Activated CD4-positive, alpha-beta T cell treated with anti-CD3 and anti-CD28 coated beads, Interleukin-2, amount 50 U/mL, for 4 hours (primary cell): ENCODE measurements at regions not wholly inside any gene's neighbourhood (a gene's known extent, or its start where the extent isn't known, plus 50 kb on each side); places are given as distances from the start of the nearest gene placed in this dataset.
"Not testable (repeated sequence)": the region's sequence is repeated elsewhere in the genome, so short reads cannot be mapped to it uniquely, and the experiment has no call there.

Source experiments
- DNase-seq, 2 experiments: peaks; one replicate each; pipeline ENCODE4 v3.0.0-alpha.2; 2020

GRCh38 chr2:128416806-128417205, 98.1 kb upstream of the HS6ST1 start:
- DNase-seq, result no peak

GRCh38 chr2:128417264-128417663, 98.6 kb upstream of the HS6ST1 start:
- not testable (repeated sequence) for DNase-seq

DNA sequence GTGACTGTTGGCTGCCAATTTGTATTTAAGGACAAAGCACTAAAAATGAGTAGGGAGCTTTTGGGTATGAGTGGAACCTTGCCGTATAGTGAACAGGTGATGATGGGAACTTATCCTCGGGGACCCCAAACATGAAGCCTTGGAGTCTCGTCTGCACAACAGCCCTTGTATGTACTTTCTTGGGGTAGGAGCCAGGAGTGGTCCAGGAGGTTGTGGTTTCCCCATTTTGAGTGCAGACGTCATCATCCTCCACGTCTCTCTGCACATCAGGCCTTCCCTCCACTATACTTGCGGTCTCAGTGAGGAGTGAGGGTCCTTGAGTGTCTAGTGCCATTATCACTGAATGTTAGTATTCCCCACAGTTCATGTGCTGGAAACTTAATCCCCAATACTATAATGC, 101.5 kb upstream of the HS6ST1 start:
- no peak for DNase-seq

DNA sequence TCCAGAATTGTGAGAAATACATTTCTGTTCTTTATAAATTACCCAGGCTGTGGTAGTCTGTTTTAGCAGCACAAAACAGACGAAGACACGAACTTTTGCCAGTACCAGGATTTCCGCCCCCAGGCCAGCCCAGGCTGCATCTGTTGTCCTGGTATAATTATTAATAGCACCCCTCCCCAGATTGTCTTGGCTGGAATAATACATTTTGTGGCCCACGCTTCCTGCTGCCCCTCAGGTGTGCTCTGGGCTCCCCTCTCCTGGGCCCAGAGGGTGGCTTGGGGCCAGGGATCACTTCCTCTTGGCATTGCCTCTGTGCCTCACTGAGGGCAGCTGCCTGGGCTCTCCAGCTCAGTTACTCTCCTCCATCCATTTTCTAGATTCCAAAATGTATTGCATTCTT, 102.1 kb upstream of the HS6ST1 start:
- DNase-seq, result no peak

GRCh38 chr2:128421286-128421685, 102.6 kb upstream of the HS6ST1 start:
- DNase-seq, result no peak

GRCh38 chr2:128421861-128422311, 103.2 kb upstream of the HS6ST1 start:
- DNase-seq, result no peak

GRCh38 chr2:128422571-128422970, 103.9 kb upstream of the HS6ST1 start:
- no peak for DNase-seq

- no peak for DNase-seq
Observed at GRCh38 chr2:128423788-128424165, 105.1 kb upstream of the HS6ST1 start.

DNA sequence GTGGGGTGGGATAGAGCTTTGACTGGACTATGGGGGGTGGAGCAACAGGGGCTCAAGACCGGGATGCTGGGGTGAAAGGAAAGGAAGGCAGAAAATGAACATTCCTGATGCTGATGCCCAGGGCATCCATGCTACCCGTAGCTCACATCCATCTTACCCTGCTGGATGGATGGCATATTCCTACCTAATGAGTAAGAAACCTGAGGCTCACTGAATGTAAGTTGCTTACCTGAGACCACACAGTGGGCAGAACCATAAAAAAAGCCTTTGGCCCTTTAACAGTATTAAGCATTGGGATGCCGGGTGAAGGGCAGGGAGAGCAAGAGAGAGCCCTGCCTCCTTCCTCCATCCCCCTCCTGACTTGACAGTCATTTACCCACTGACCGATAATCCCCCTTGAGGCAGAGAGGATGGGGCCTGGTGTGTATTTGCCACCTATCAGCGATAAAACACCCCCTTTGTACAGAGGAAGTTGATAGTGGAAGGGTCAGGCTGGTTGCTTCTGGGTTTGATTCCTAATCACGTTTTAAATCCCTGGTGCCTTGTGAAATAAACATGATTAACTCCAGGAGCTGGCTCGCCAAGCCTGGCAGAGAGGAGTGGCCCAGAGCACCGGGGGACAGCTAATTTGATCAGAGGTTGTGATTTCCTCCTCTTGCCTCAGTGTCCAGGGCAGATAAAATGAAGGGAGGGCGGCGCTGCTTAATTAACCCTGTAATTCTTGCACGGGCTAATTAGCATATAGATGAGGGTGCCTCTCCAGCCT, 105.9 kb upstream of the HS6ST1 start:
- no peak for DNase-seq

DNA sequence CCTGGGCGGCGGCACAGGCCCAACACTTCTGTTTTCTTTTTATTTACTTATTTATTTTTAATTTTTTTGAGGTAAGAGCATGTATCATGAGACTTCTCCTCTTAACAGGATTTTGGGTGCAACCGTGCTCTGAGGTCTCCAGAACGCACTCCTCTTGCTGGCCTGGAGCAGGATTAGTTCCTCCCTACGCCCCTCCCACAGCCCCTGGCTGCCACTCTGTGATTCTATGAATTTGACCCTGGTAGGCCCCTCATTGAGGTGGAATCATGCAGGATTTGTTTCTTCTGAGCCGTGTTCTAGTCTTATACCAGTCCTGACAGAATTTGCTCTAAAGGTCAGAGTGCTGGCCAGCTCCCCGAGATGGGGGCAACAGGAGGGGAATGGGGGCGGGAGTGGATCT, 106.5 kb upstream of the HS6ST1 start:
- no peak for DNase-seq

DNA sequence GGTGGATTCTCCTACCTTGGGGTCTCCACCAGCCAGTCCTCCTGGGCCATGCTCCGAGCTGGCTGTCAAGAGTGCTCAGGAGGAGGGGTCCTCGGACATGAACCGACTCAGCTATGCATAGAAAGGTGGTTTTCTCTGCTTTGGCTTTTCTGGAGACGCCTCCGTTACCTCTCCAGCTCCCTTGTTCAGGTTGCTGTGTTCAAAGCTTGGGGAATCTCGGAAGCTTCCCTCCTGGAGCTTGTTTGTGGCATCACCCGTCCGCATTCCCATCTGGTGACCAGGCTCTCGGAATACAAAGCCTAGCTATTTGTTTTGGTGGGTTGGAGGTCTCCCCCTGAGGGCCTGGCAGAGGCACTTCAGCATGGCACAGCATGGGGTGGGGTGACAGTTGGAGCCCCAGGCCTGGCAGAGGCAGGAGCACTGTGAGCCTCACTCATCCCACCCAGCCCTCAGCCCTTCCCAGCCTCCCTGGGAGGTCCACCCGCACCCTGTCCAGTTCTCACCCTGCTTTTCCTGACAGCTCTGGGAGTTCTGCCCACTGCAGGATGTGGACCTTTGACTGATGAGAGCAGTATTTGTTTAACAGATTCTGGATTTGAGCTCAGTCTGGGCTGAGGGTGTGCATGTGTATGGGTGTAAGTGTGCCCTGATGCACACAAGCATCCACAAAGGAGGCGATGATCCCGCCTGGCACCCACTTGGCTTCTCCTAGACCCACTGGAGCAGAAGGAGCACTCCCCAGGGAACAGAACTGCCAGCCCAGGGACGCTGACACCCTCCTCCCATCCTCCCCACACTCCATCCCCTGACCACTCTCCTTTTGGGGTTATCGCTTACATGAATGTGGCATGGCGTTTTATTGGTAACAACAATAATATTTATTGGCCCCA, 107.3 kb upstream of the HS6ST1 start:
- no peak for DNase-seq

GRCh38 chr2:128427413-128427755, 108.7 kb upstream of the HS6ST1 start:
- no peak for DNase-seq

- DNase-seq, result no peak
Observed at GRCh38 chr2:128428415-128428814, 109.7 kb upstream of the HS6ST1 start.

GRCh38 chr2:128432423-128432822, 113.8 kb upstream of the HS6ST1 start:
- no peak for DNase-seq

- DNase-seq, result no peak
Observed at GRCh38 chr2:128433911-128434550, 115.4 kb upstream of the HS6ST1 start.

DNA sequence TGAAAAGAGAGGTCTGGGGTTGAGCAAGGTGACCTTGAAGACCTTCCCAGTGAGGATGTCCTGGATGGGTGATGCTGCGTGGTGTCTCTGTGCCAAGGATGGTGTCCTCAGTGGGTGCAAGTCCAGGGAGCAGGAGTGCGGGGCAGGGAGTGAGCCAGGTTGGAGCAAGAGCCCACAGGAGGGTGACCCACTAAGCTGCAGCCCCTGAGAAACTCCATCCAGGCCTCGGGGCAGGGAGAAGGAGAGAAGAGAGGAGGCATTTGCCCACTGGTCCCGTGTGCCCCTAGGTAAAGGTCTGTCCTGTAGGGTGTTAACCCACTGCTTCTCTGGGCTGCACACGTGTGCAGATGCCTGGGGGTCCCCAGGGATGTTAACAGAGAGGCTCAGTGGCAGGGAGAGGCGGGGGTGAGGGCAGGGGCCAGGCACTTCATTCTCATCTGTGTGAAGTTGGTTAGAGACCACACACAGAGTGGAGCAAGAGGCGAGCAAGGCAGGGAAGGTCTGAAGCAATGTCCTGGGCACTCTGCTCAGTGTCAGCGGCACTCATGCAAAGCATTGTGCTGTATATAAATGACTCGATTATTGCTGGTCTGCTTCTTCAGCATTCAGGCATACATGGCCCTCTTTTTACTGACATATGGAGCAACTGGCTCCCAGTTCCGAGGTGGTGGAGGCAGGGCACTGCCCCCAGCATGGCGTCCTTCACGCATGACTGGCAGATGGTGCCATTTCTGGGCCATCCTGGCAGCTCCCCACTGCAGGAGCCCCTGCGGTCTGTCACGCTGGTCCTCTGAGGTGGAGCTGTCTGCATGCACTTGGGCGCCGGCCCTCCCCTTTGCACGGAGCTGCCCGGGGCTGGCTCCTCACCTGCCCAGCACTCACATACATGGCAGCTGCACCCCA, 117.2 kb upstream of the HS6ST1 start:
- DNase-seq, result no peak

- no peak for DNase-seq
Observed at GRCh38 chr2:128436479-128437203, 118.0 kb upstream of the HS6ST1 start.

DNA sequence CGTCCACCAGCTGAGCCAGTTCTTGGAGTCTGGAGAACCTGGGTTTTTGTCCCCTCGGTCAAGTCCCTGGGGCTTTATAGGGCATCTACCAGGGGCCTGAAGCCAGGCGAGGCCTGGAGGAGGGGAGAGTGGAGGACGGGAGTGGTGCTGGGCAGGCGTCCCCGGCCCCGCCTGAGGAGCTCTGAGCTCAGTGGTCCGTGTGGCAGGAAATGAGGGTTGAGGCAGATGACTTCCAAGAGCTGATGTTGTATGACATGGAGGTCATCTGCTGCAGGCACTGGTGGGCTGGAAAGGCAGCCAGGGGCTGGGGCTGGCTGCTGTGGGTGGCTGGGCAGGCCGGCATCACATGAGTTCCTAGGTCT, 118.5 kb upstream of the HS6ST1 start:
- DNase-seq, result no peak

GRCh38 chr2:128438091-128438490, 119.4 kb upstream of the HS6ST1 start:
- DNase-seq, result no peak

DNA sequence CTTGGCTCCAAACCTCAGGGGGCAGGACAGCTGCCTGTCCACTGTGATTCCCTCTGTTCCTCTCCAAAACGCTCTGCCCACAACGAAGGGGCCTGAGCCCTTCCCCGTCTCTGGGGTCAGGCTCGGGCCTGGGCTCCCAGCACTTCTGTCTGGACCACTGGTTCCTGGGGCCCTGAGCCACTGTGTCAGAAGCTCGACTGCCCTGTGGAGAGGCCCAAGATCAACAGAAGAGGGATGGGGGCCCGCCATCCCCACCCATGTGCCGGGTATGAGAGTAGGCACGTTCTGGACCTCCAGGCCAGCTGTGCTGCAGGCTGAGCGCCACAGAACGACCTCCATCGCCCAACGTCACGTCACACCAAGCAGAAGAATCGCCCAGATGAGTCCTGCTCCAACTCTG, 119.9 kb upstream of the HS6ST1 start:
- no peak for DNase-seq

GRCh38 chr2:128439031-128439790, 120.5 kb upstream of the HS6ST1 start:
- no peak for DNase-seq
